ENCODE measurements at regions not wholly inside any gene's neighbourhood (a gene's known extent, or its start where the extent isn't known, plus 50 kb on each side); places are given as distances from the start of the nearest gene placed in this dataset.
"Not testable (repeated sequence)": the region's sequence is repeated elsewhere in the genome, so short reads cannot be mapped to it uniquely, and the experiment has no call there.

GRCh38 chrX:36897690-36898089, 110.5 kb upstream of the FAM47C start:
- no peaks in the 10 kb centered on the region for H3K27me3 ChIP-seq (ENCODE audit: insufficient read depth, low read length)
- no peak overlapping the region for H3K4me3 ChIP-seq (ENCODE audit: low read depth, low read length)
- H4K8ac ChIP-seq (ENCODE audit: low read depth, low read length): no peak overlapping the region
- no peak overlapping the region for H3K4me2 ChIP-seq (ENCODE audit: low read length)
- no peak overlapping the region for H3K9ac ChIP-seq (ENCODE audit: low read length)
- no peak overlapping the region for H4K12ac ChIP-seq (ENCODE audit: low read depth, low read length)
- H3K23ac ChIP-seq (ENCODE audit: low read length): no peak overlapping the region
- DNase-seq: no peak
- no CpG with 5 or more reads among the region's 3 CpGs for WGBS (ENCODE audit: extremely low coverage, insufficient coverage, insufficient read length)
- H2BK5ac ChIP-seq (ENCODE audit: low read depth, low read length, poor library complexity): no peak overlapping the region
- no peak overlapping the region for H3K27ac ChIP-seq (ENCODE audit: low read depth, low read length)
- H3K36me3 ChIP-seq (ENCODE audit: control insufficient read depth in 1 of 2, insufficient read depth in 2 of 2, low read length in 2 of 2): no peaks in the 10 kb centered on the region
- no peaks in the 10 kb centered on the region for H3K9me3 ChIP-seq (ENCODE audit: insufficient read depth, low read depth, low read length)
- H2AFZ ChIP-seq (ENCODE audit: insufficient read depth, low read length, poor library complexity): no peak overlapping the region
- H3K18ac ChIP-seq (ENCODE audit: low read length): no peak overlapping the region
- H2AK5ac ChIP-seq (ENCODE audit: low read length): no peak overlapping the region
- H3K4ac ChIP-seq (ENCODE audit: low read depth, low read length): no peak overlapping the region
- no peaks in the 10 kb centered on the region for H3K4me1 ChIP-seq (ENCODE audit: control insufficient read depth in 1 of 2, insufficient read depth in 2 of 2, low read length in 2 of 2)
- H2BK12ac ChIP-seq (ENCODE audit: low read length): no peak overlapping the region
- no peak overlapping the region for H4K91ac ChIP-seq (ENCODE audit: low read depth, low read length)
- H3K14ac ChIP-seq (ENCODE audit: low read length): no peak overlapping the region
- H3K79me2 ChIP-seq (ENCODE audit: control insufficient read depth, insufficient read depth, low read length, poor library complexity): no peaks in the 10 kb centered on the region
- H2BK120ac ChIP-seq (ENCODE audit: insufficient read depth, low read length, poor library complexity): no peak overlapping the region
- H3K79me1 ChIP-seq (ENCODE audit: low read length): no peaks in the 10 kb centered on the region

GRCh38 chrX:36898301-36898700, 109.9 kb upstream of the FAM47C start:
- no peak overlapping the region for H3K27ac ChIP-seq (ENCODE audit: low read depth, low read length)
- H2BK120ac ChIP-seq (ENCODE audit: insufficient read depth, low read length, poor library complexity): no peak overlapping the region
- H3K36me3 ChIP-seq (ENCODE audit: control insufficient read depth in 1 of 2, insufficient read depth in 2 of 2, low read length in 2 of 2): no peaks in the 10 kb centered on the region
- H4K8ac ChIP-seq (ENCODE audit: low read depth, low read length): no peak overlapping the region
- no peak overlapping the region for H3K4me3 ChIP-seq (ENCODE audit: low read depth, low read length)
- no peak overlapping the region for H4K91ac ChIP-seq (ENCODE audit: low read depth, low read length)
- no peaks in the 10 kb centered on the region for H3K27me3 ChIP-seq (ENCODE audit: insufficient read depth, low read length)
- no peak overlapping the region for H3K23ac ChIP-seq (ENCODE audit: low read length)
- no peak overlapping the region for H3K18ac ChIP-seq (ENCODE audit: low read length)
- no peaks in the 10 kb centered on the region for H3K79me1 ChIP-seq (ENCODE audit: low read length)
- no peaks in the 10 kb centered on the region for H3K9me3 ChIP-seq (ENCODE audit: insufficient read depth, low read depth, low read length)
- no peak overlapping the region for H2AFZ ChIP-seq (ENCODE audit: insufficient read depth, low read length, poor library complexity)
- peak in 1 of 2 donors; percentile 28 for DNase-seq
- no CpG with 5 or more reads among the region's 3 CpGs for WGBS (ENCODE audit: extremely low coverage, insufficient coverage, insufficient read length)
- H3K79me2 ChIP-seq (ENCODE audit: control insufficient read depth, insufficient read depth, low read length, poor library complexity): no peaks in the 10 kb centered on the region
- H4K12ac ChIP-seq (ENCODE audit: low read depth, low read length): no peak overlapping the region
- no peak overlapping the region for H3K14ac ChIP-seq (ENCODE audit: low read length)
- H2BK12ac ChIP-seq (ENCODE audit: low read length): no peak overlapping the region
- H2AK5ac ChIP-seq (ENCODE audit: low read length): no peak overlapping the region
- no peaks in the 10 kb centered on the region for H3K4me1 ChIP-seq (ENCODE audit: control insufficient read depth in 1 of 2, insufficient read depth in 2 of 2, low read length in 2 of 2)
- H2BK5ac ChIP-seq (ENCODE audit: low read depth, low read length, poor library complexity): no peak overlapping the region
- no peak overlapping the region for H3K9ac ChIP-seq (ENCODE audit: low read length)
- H3K4ac ChIP-seq (ENCODE audit: low read depth, low read length): no peak overlapping the region
- H3K4me2 ChIP-seq (ENCODE audit: low read length): no peak overlapping the region

GRCh38 chrX:36904561-36904960, 103.6 kb upstream of the FAM47C start:
- H2BK120ac ChIP-seq (ENCODE audit: insufficient read depth, low read length, poor library complexity); H2BK12ac ChIP-seq (ENCODE audit: low read length); H3K4me1 ChIP-seq (ENCODE audit: control insufficient read depth in 1 of 2, insufficient read depth in 2 of 2, low read length in 2 of 2); H3K18ac ChIP-seq (ENCODE audit: low read length); H3K4me3 ChIP-seq (ENCODE audit: low read depth, low read length); H3K27ac ChIP-seq (ENCODE audit: low read depth, low read length); H3K9me3 ChIP-seq (ENCODE audit: insufficient read depth, low read depth, low read length); H3K4ac ChIP-seq (ENCODE audit: low read depth, low read length); H3K9ac ChIP-seq (ENCODE audit: low read length); H3K23ac ChIP-seq (ENCODE audit: low read length); H4K8ac ChIP-seq (ENCODE audit: low read depth, low read length); H4K91ac ChIP-seq (ENCODE audit: low read depth, low read length); H2BK5ac ChIP-seq (ENCODE audit: low read depth, low read length, poor library complexity); H3K79me2 ChIP-seq (ENCODE audit: control insufficient read depth, insufficient read depth, low read length, poor library complexity); H3K14ac ChIP-seq (ENCODE audit: low read length); DNase-seq; H2AK5ac ChIP-seq (ENCODE audit: low read length); H2AFZ ChIP-seq (ENCODE audit: insufficient read depth, low read length, poor library complexity); H3K79me1 ChIP-seq (ENCODE audit: low read length); H3K36me3 ChIP-seq (ENCODE audit: control insufficient read depth in 1 of 2, insufficient read depth in 2 of 2, low read length in 2 of 2); H3K27me3 ChIP-seq (ENCODE audit: insufficient read depth, low read length); H4K12ac ChIP-seq (ENCODE audit: low read depth, low read length); H3K4me2 ChIP-seq (ENCODE audit: low read length): not testable (repeated sequence)
- no CpG with 5 or more reads among the region's 3 CpGs for WGBS (ENCODE audit: extremely low coverage, insufficient coverage, insufficient read length)

GRCh38 chrX:36908801-36909675, 99.1 kb upstream of the FAM47C start:
- Histone ChIP-seq H3K18ac (ENCODE audit: low read length) (no peak overlapping the region), H4K12ac (ENCODE audit: low read depth, low read length) (no peak overlapping the region), H2BK5ac (ENCODE audit: low read depth, low read length, poor library complexity) (no peak overlapping the region), H2AK5ac (ENCODE audit: low read length) (no peak overlapping the region), H3K27ac (ENCODE audit: low read depth, low read length) (no peak overlapping the region), H3K79me2 (ENCODE audit: control insufficient read depth, insufficient read depth, low read length, poor library complexity) (no peaks in the 10 kb centered on the region), H3K9me3 (ENCODE audit: insufficient read depth, low read depth, low read length) (no peaks in the 10 kb centered on the region), H2BK120ac (ENCODE audit: insufficient read depth, low read length, poor library complexity) (no peak overlapping the region), H3K14ac (ENCODE audit: low read length) (no peak overlapping the region), H3K79me1 (ENCODE audit: low read length) (no peaks in the 10 kb centered on the region), H3K9ac (ENCODE audit: low read length) (no peak overlapping the region), H3K4me1 (ENCODE audit: control insufficient read depth in 1 of 2, insufficient read depth in 2 of 2, low read length in 2 of 2) (no peaks in the 10 kb centered on the region), H2BK12ac (ENCODE audit: low read length) (no peak overlapping the region), H4K8ac (ENCODE audit: low read depth, low read length) (no peak overlapping the region), H3K27me3 (ENCODE audit: insufficient read depth, low read length) (no peaks in the 10 kb centered on the region), H3K36me3 (ENCODE audit: control insufficient read depth in 1 of 2, insufficient read depth in 2 of 2, low read length in 2 of 2) (no peaks in the 10 kb centered on the region), H3K23ac (ENCODE audit: low read length) (no peak overlapping the region), H3K4me3 (ENCODE audit: low read depth, low read length) (no peak overlapping the region), H3K4ac (ENCODE audit: low read depth, low read length) (no peak overlapping the region), H2AFZ (ENCODE audit: insufficient read depth, low read length, poor library complexity) (no peak overlapping the region), H3K4me2 (ENCODE audit: low read length) (no peak overlapping the region), H4K91ac (ENCODE audit: low read depth, low read length) (no peak overlapping the region)
- peak in 1 of 2 donors; percentile 65 for DNase-seq
- no CpG with 5 or more reads among the region's 6 CpGs for WGBS (ENCODE audit: extremely low coverage, insufficient coverage, insufficient read length)

Measured in trophoblast cell (in vitro differentiated cells and primary cell).